ENCODE measurements at regions not wholly inside any gene's neighbourhood (a gene's known extent, or its start where the extent isn't known, plus 50 kb on each side); places are given as distances from the start of the nearest gene placed in this dataset.

DNA sequence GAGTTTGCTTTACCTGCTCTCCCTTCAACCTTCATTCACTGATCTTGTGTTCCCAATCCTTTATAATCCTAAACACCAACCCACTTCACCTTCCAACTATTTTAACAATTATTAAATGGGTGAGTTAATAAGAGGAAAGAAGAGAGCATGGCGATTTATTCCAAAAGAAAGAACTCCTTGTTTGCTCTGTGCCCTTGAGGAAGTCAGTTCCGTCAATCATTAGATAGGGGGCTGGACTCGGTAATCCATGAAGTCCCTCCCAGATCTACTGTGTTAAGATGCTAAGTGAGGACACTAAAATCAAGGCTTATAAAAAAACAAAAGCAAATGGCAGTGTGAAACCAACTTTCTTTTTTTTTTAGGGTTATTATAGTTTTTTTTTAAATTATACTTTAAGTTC, 589.9 kb downstream of the XIRP2 start:
- Histone ChIP-seq H3K9ac (ENCODE audit: low read depth in 1 of 2, low read length in 2 of 2) (no peak overlapping the region), H3K4me1 (ENCODE audit: control insufficient read depth in 4 of 4, insufficient read depth in 4 of 4, low read length in 3 of 4) (peaks cover 0 to 1% (median 0%) of the 10 kb centered on the region in 4 donors), H3K9me3 (ENCODE audit: control insufficient read depth in 4 of 4, low read length in 3 of 4) (no peaks in the 10 kb centered on the region), H3K27me3 (ENCODE audit: control insufficient read depth in 4 of 4, insufficient read depth in 4 of 4, low read length in 3 of 4) (no peaks in the 10 kb centered on the region), H3K36me3 (ENCODE audit: control insufficient read depth in 4 of 4, insufficient read depth in 3 of 4, low read depth in 1 of 4, low read length in 3 of 4) (peaks cover 0 to 1% (median 0%) of the 10 kb centered on the region in 4 donors), H3K27ac (ENCODE audit: low read depth in 1 of 2, low read length in 2 of 2) (no peak overlapping the region), H3K4me3 (ENCODE audit: low read depth in 1 of 3, low read length in 3 of 3) (no peak overlapping the region)
- no peak for DNase-seq (ENCODE audit: low spot score)
- TF ChIP-seq RXRA (IDR thresholded peaks at IDR 0.05) (no peak), NR2F2 (IDR thresholded peaks at IDR 0.05) (no peak), YY1 (IDR thresholded peaks at IDR 0.05) (no peak)
- 86% methylated on average over 3 of the region's 3 CpGs for WGBS

DNA sequence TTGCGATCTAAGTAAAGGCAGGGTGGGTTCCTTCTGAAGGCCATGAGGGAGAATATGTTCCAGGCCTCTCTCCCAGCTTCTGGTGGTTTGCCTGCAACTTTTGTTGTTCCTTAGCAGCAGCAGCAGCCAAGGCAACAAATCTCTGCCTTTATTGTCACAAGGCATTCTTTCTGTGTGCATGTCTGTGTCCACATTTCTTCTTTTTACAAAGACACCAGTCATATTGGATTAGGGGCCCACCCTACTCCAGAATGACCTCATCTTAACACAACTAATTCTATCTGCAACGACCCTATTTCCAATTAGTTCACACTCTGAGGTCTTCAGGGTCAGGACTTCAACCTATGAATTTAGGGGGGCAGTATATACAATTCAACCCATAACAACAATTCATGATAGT, 587.5 kb downstream of the XIRP2 start:
- H3K36me3 ChIP-seq (ENCODE audit: control insufficient read depth in 4 of 4, insufficient read depth in 3 of 4, low read depth in 1 of 4, low read length in 3 of 4): peaks cover 0 to 1% (median 0%) of the 10 kb centered on the region in 4 donors
- no peak overlapping the region for H3K27ac ChIP-seq (ENCODE audit: low read depth in 1 of 2, low read length in 2 of 2)
- WGBS: 62% methylated on average over 2 of the region's 2 CpGs
- H3K27me3 ChIP-seq (ENCODE audit: control insufficient read depth in 4 of 4, insufficient read depth in 4 of 4, low read length in 3 of 4): no peaks in the 10 kb centered on the region
- TF ChIP-seq GABPA (IDR thresholded peaks at IDR 0.05 in 1 of 2, conservative IDR thresholded peaks at IDR 0.05 in 1 of 2): no peak
- no peak for TF ChIP-seq TAF1 (conservative IDR thresholded peaks at IDR 0.05)
- TF ChIP-seq FOXA1 (IDR thresholded peaks at IDR 0.05): no peak
- no peak for TF ChIP-seq FOXA2 (IDR thresholded peaks at IDR 0.05)
- TF ChIP-seq, protein P1, sequence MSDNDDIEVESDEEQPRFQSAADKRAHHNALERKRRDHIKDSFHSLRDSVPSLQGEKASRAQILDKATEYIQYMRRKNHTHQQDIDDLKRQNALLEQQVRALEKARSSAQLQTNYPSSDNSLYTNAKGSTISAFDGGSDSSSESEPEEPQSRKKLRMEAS (IDR thresholded peaks at IDR 0.05): no peak
- no peak for TF ChIP-seq YY1 (IDR thresholded peaks at IDR 0.05)
- TF ChIP-seq HNF4A (conservative IDR thresholded peaks at IDR 0.05): no peak
- no peak for TF ChIP-seq HNF4G (IDR thresholded peaks at IDR 0.05)
- no peak for TF ChIP-seq NR2F2 (IDR thresholded peaks at IDR 0.05)
- TF ChIP-seq JUND (IDR thresholded peaks at IDR 0.05): no peak
- no peak for TF ChIP-seq RXRA (IDR thresholded peaks at IDR 0.05)
- TF ChIP-seq RAD21 (IDR thresholded peaks at IDR 0.05): no peak
- TF ChIP-seq, protein P2, sequence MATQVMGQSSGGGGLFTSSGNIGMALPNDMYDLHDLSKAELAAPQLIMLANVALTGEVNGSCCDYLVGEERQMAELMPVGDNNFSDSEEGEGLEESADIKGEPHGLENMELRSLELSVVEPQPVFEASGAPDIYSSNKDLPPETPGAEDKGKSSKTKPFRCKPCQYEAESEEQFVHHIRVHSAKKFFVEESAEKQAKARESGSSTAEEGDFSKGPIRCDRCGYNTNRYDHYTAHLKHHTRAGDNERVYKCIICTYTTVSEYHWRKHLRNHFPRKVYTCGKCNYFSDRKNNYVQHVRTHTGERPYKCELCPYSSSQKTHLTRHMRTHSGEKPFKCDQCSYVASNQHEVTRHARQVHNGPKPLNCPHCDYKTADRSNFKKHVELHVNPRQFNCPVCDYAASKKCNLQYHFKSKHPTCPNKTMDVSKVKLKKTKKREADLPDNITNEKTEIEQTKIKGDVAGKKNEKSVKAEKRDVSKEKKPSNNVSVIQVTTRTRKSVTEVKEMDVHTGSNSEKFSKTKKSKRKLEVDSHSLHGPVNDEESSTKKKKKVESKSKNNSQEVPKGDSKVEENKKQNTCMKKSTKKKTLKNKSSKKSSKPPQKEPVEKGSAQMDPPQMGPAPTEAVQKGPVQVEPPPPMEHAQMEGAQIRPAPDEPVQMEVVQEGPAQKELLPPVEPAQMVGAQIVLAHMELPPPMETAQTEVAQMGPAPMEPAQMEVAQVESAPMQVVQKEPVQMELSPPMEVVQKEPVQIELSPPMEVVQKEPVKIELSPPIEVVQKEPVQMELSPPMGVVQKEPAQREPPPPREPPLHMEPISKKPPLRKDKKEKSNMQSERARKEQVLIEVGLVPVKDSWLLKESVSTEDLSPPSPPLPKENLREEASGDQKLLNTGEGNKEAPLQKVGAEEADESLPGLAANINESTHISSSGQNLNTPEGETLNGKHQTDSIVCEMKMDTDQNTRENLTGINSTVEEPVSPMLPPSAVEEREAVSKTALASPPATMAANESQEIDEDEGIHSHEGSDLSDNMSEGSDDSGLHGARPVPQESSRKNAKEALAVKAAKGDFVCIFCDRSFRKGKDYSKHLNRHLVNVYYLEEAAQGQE (IDR thresholded peaks at IDR 0.05): no peak
- no peak for TF ChIP-seq SP1 (IDR thresholded peaks at IDR 0.05)
- H3K4me3 ChIP-seq (ENCODE audit: low read depth in 1 of 3, low read length in 3 of 3): no peak overlapping the region
- H3K9me3 ChIP-seq (ENCODE audit: control insufficient read depth in 4 of 4, low read length in 3 of 4): no peaks in the 10 kb centered on the region
- H3K9ac ChIP-seq (ENCODE audit: low read depth in 1 of 2, low read length in 2 of 2): no peak overlapping the region
- DNase-seq (ENCODE audit: low spot score): no peak
- H3K4me1 ChIP-seq (ENCODE audit: control insufficient read depth in 4 of 4, insufficient read depth in 4 of 4, low read length in 3 of 4): no peaks in the 10 kb centered on the region

DNA sequence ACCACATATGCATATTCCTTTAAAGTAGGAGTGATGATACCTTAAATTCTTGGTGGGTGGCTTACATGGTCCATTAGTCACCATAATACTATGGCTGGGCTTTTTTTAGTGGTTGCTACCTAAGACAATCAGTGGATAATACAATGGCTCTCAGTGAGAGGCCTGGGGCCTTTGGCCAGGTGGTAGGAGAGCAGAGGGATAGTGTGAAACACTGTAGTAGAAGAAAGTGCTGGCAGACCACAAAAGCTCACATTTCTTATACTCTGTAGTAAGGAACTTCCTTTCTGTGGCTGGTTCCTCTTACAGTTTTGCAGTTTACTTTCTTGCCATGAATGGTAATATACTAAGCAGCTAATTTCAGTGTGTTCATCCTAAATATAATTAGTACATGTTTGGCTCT, 583.5 kb downstream of the XIRP2 start:
- no peak overlapping the region for H3K27ac ChIP-seq (ENCODE audit: low read depth in 1 of 2, low read length in 2 of 2)
- DNase-seq (ENCODE audit: low spot score): no peak
- H3K9me3 ChIP-seq (ENCODE audit: control insufficient read depth in 4 of 4, low read length in 3 of 4): no peaks in the 10 kb centered on the region
- H3K9ac ChIP-seq (ENCODE audit: low read depth in 1 of 2, low read length in 2 of 2): no peak overlapping the region
- TF ChIP-seq, protein P1 (IDR thresholded peaks at IDR 0.05): no peak
- H3K36me3 ChIP-seq (ENCODE audit: control insufficient read depth in 4 of 4, insufficient read depth in 3 of 4, low read depth in 1 of 4, low read length in 3 of 4): peaks cover 0 to 1% (median 0%) of the 10 kb centered on the region in 4 donors
- H3K4me3 ChIP-seq (ENCODE audit: low read depth in 1 of 3, low read length in 3 of 3): no peak overlapping the region
- no peaks in the 10 kb centered on the region for H3K27me3 ChIP-seq (ENCODE audit: control insufficient read depth in 4 of 4, insufficient read depth in 4 of 4, low read length in 3 of 4)
- H3K4me1 ChIP-seq (ENCODE audit: control insufficient read depth in 4 of 4, insufficient read depth in 4 of 4, low read length in 3 of 4): no peaks in the 10 kb centered on the region
